GM12873 (cell line): ENCODE measurements at regions not wholly inside any gene's neighbourhood (a gene's known extent, or its start where the extent isn't known, plus 50 kb on each side); places are given as distances from the start of the nearest gene placed in this dataset.

Experiments used
- CTCF ChIP-seq: IDR thresholded peaks from 2 replicates; pipeline ENCODE4 v1.5.1; 2012; ENCODE audit warnings: low read depth, mild to moderate bottlenecking, moderate library complexity, low read length, control low read depth; ENCODE audit not compliant: insufficient read depth; ENCODE audit errors: missing control alignments

- peak; percentile 74 for TF ChIP-seq CTCF
Measured at GRCh38 chr5:122515709-122516431, 203.8 kb downstream of the SNCAIP start.

- no peak for TF ChIP-seq CTCF
Measured at GRCh38 chr5:122516432-122516743, 204.4 kb downstream of the SNCAIP start.

GRCh38 chr5:122517091-122517490, 205.1 kb downstream of the SNCAIP start:
- no peak for TF ChIP-seq CTCF

GRCh38 chr5:122523776-122524175, 211.7 kb downstream of the SNCAIP start:
- TF ChIP-seq CTCF: no peak

GRCh38 chr5:122527547-122527946, 215.5 kb downstream of the SNCAIP start:
- no peak for TF ChIP-seq CTCF

GRCh38 chr5:122532035-122532434, 220.0 kb downstream of the SNCAIP start:
- no peak for TF ChIP-seq CTCF

GRCh38 chr5:122533825-122534224, 221.8 kb downstream of the SNCAIP start:
- TF ChIP-seq CTCF: no peak
